GM19438 (cell line): ENCODE measurements at regions not wholly inside any gene's neighbourhood (a gene's known extent, or its start where the extent isn't known, plus 50 kb on each side); places are given as distances from the start of the nearest gene placed in this dataset.

Experiments
- ATAC-seq: cut with Tn5 transposase; IDR thresholded peaks from one replicate; pipeline ENCODE4 v1.9.1; 2021; ENCODE audit warnings: low read depth; ENCODE audit not compliant: unreplicated experiment

DNA sequence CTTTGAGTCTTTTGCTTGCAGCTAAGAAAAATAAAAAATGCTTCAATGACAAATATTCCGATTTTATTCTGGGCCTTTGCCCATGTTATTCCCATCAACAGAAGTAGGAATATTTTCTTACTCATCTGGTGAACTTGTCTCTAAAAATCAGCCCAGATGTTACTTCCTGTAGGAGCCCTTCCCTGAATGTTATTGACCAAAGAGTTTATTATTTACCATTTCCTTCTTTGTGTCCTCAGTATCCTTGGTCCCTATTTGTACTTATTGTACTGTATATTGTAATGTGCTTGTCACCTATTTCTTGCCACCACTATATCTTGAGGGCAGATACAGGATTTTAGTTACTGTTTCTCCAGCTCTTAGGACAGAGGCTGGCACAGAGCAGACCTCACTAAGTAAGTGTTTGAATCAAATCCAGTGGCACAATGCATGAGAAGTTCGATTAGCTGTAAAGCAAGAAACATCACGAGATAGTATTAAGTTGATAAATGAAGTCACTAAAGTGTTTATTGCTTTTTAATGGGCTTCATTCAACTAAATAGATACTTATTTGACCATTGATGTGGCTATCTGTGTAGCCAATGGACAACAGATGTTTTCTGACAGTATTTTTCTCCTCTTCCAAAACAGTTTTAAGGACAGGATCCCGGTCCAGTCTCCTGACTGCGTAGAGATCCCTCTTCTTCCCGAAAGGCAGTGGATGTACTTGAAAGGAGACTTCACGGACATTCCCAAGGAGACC lies 109.1 kb downstream of the DDX1 start:
- no peak for ATAC-seq

- ATAC-seq: no peak
Observed at GRCh38 chr2:15701341-15701907, 109.8 kb downstream of the DDX1 start.

DNA sequence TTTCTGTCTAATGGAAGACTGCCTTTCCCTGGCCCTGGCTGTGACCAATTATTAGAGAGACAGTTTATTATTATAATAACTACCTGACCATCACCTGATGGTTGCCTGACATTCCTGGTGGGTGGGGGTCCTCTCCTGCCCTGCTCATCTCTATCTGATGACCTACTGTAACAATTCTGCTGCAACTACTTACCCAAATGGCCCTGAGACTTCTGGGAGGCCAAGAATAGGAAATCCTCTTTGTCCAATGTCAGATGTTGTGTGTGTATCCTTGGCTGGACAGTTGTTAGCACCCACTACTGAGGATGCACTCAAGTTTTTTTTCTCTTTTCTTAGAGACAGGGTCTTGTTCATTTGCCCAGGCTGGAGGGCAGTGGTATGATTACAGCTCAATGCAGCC lies 110.3 kb downstream of the DDX1 start:
- ATAC-seq: no peak

DNA sequence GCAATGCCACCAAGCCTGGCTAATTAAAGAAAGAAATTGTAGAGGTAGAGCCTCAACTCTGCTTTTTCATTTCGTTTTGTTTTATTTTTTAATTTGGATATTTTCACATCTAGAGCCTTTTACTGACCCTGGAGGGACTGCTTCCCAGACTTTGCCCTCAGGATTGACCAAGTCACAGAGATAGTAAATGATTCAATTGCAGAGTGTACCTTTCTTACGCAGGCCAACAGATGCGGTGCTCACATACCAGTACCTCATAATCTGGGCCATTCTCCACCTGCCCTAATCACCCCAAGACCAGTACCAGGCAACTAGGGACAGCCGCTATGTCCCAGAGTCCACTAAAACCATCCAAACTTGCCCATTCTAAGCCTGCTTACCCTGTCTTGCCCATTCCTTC lies 110.8 kb downstream of the DDX1 start:
- no peak for ATAC-seq

DNA sequence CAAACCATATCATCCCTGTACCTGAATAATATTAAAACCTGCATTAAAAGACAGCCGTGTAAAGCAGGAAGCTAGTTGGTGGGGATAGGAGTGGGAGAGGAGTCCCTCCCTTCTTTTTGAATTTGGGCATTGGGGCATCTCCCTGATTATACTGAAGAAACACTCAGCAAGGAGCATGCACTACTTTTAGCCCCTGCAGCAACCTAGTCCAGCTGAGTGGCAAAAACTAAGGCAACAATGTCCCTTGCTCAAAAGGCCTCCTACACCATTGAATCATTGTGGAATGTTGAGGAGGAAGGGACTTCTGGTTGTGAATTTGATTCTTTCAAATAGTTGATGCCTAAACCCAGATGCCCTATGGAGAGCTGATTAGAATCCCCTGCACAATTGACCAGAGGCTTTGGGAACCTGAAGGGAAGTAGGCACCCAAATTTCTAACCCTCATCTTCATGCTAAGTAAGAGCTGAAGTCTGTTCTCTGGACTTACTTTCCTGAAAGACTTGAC lies 111.7 kb downstream of the DDX1 start:
- no peak for ATAC-seq

DNA sequence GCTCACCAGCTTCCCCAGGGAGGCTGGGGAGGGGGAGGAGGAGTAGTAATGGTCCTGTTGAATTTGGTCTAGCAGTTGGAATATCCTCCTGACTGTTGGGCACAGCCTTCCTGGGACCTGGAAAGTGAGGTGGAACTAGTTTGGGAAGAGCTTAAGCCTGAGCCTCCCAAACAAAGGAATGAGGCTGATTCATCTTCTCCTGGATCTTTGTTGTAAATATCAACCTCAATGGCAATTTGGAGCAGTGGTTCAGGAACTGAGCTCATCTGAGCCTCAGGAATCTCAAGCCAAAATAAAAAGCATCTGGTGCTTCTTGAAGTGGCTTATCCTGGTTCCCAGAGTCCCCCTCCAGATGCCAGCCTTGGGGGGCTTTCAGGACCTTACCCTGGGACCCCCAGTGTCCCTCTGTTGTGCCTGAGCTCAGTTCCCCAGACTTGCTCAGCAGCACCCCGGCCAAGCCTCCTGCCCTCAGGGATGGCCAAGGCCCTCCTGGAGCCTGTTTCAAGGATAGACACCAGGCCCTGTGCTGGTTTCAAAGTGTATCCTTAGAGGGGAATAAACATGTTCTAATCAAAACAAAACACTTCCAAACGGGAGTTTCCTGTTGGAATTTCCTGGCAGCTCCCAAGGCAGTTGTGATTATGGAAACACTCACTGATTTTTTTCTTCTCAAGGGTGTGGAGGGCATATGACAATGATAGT lies 112.6 kb downstream of the DDX1 start:
- no peak for ATAC-seq

DNA sequence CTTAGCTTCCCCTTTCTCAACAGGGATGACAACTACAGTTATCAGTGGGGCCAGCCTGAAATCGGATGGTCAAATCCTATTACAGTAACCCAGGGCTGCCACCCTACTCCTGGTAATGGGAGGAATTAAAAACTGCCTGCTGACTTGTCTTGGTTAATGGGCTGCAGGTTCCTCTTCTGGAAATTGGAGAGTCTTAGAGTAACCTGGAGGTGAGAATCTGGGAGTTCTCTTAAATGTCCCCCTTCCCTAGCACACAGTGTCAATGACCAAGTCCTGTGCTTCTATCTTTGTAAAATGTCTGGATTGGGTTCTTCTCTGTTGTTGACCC lies 113.1 kb downstream of the DDX1 start:
- no peak for ATAC-seq

- no peak for ATAC-seq
Observed at GRCh38 chr2:15705310-15705709, 113.6 kb downstream of the DDX1 start.

DNA sequence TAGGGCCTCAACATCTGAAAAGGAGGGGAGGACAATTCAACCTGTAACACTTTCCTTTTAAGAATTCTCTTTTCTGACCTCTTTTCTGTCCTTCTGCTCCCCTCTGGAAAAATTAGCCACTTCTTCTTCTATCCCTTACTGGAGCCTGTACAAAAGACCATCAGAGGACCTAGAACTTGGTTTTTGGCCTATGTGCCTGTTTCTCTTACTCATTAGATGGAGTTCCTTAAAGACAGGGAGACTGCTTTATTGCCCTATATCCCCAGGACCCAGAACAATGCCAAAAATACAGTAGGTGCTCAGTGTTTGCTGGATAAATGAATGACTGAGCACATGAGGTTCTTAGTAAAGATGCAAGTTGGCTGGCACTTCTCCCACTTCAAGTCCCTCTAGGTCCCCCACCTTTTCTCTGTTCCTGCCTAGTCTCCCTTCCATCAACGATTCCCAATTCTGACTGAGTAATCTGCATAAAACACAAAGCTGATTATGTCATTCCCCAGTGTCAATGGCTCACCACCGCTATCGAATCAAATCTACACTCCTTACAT lies 114.2 kb downstream of the DDX1 start:
- no peak for ATAC-seq

GRCh38 chr2:15706424-15706823 lies 114.8 kb downstream of the DDX1 start:
- ATAC-seq: no peak

DNA sequence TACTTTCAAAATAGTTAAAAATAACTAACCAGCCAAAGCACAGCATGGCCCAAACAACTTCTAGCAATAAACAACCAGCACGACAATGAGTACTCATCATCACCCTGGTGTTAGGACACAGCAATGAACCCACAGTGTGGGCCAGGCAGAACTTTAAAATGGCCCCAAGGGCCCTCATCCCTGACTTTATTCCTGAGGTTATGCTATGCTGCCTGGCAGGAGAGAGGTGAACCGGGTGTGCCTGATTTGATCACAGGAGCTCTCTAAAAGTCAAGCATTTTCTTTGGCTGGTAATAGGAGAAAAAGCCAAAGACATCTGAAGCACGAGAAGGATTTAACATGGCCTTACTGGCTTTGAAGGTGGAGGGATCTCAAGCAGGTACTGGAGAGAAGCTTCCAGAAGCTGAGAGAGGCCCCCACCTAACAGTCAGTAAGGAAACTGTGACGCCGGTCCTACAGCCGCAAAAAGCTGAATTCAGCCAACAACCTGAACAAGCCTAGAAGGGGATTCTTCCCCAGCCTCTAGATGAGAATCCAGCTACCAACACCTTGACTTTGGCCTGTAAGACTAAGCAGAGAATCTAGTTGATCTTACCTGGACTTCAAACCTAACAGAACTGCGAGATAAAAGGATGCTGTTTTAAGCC lies 115.4 kb downstream of the DDX1 start:
- no peak for ATAC-seq

GRCh38 chr2:15708161-15708560 lies 116.5 kb downstream of the DDX1 start:
- no peak for ATAC-seq

GRCh38 chr2:15708865-15709820 lies 117.5 kb downstream of the DDX1 start:
- ATAC-seq: no peak

- ATAC-seq: no peak
Observed at GRCh38 chr2:15711126-15711860, 119.6 kb downstream of the DDX1 start.

- no peak for ATAC-seq
Observed at GRCh38 chr2:15712551-15713342, 121.1 kb downstream of the DDX1 start.

GRCh38 chr2:15713475-15713874 lies 121.8 kb downstream of the DDX1 start:
- no peak for ATAC-seq

DNA sequence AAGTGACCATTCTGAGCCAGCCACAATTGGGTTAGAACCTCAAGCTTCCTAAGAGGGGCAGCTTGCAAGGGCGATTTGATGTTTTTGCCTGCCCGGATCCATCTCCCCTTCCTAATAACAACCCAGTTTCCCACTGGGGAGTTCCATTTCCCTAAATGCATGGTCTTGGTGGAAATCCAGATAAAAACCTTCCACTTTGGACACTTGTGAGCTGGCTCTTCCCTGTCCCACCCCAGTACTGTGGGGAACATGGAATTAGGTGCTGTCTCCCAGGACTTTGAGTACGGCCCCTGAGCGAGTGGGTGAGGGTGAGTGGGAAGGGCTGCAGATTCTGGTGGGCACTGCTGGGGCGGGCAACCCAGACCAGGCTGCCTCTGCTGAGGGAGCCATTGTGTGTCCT lies 122.3 kb downstream of the DDX1 start:
- no peak for ATAC-seq

DNA sequence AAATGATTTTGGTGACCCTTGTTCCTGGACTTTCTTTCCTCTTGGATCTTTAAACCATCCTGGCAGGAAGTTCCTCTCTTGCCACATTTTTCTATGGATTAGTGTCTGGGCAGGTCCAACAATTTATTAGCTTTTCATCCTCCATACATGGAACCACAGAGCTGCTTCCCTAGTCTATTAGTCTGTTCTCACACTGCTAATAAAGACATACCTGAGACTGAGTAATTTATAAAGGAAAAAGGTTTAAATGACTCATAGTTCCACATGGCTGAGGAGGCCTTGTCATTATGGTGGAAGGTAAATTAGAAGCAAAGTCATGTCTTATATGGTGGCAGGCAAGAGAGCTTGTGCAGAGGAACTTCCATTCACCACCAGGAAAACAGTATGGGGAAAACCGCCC lies 122.9 kb downstream of the DDX1 start:
- no peak for ATAC-seq

DNA sequence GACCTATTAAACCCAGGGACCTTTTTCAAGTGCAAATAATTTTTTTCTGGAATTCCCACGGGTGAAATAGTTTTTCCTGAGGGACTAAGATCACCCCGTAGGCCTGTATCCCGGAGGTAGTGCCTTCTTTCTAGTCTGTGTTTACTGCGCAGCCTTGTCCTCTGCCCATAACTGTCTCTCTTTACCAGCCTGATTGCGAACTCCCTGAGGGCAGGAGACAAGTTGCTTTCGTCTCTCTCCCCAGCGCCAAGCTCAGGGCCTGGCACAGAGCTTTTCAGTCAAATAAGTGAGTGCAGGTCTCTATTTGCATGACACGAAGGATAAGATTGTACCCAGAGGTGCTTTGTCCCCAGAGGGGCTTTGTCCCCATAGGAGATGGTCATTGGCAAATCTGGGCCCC lies 123.9 kb downstream of the DDX1 start:
- no peak for ATAC-seq
